ENCODE measurements at regions not wholly inside any gene's neighbourhood (a gene's known extent, or its start where the extent isn't known, plus 50 kb on each side); places are given as distances from the start of the nearest gene placed in this dataset.
"Not testable (repeated sequence)": the region's sequence is repeated elsewhere in the genome, so short reads cannot be mapped to it uniquely, and the experiment has no call there.

GRCh38 chr18:22700920-22701319 is 232.2 kb upstream of the RBBP8 start:
- DNase-seq (ENCODE audit: low spot score), result no peak

- no peak for DNase-seq (ENCODE audit: low spot score)
These were observed 231.8 kb upstream of the RBBP8 start for GRCh38 chr18:22701326-22701725.

GRCh38 chr18:22701795-22702194 is 231.3 kb upstream of the RBBP8 start:
- DNase-seq (ENCODE audit: low spot score), result no peak

GRCh38 chr18:22702806-22703205 is 230.3 kb upstream of the RBBP8 start:
- no peak for DNase-seq (ENCODE audit: low spot score)

- peak; percentile 64 for DNase-seq (ENCODE audit: low spot score)
These were observed 229.1 kb upstream of the RBBP8 start for GRCh38 chr18:22703883-22704585.

- DNase-seq (ENCODE audit: low spot score), result no peak
These were observed 228.6 kb upstream of the RBBP8 start for GRCh38 chr18:22704586-22704918.

- peak; percentile 61 for DNase-seq (ENCODE audit: low spot score)
These were observed 227.8 kb upstream of the RBBP8 start for GRCh38 chr18:22705328-22705727.

- DNase-seq (ENCODE audit: low spot score), result not testable (repeated sequence)
These were observed 227.1 kb upstream of the RBBP8 start for GRCh38 chr18:22706025-22706424.

GRCh38 chr18:22709288-22710060 is 223.7 kb upstream of the RBBP8 start:
- DNase-seq (ENCODE audit: low spot score), result peak; percentile 32

- no peak for DNase-seq (ENCODE audit: low spot score)
These were observed 222.4 kb upstream of the RBBP8 start for GRCh38 chr18:22710673-22711191.

GRCh38 chr18:22711192-22711685 is 221.9 kb upstream of the RBBP8 start:
- DNase-seq (ENCODE audit: low spot score), result peak; percentile 69

GRCh38 chr18:22713511-22713910 is 219.6 kb upstream of the RBBP8 start:
- no peak for DNase-seq (ENCODE audit: low spot score)

- DNase-seq (ENCODE audit: low spot score), result not testable (repeated sequence)
These were observed 215.6 kb upstream of the RBBP8 start for GRCh38 chr18:22717536-22717935.

GRCh38 chr18:22723221-22723620 is 209.9 kb upstream of the RBBP8 start:
- no peak for DNase-seq (ENCODE audit: low spot score)

- no peak for DNase-seq (ENCODE audit: low spot score)
These were observed 209.4 kb upstream of the RBBP8 start for GRCh38 chr18:22723773-22724172.

GRCh38 chr18:22726469-22726868 is 206.7 kb upstream of the RBBP8 start:
- DNase-seq (ENCODE audit: low spot score), result no peak

GRCh38 chr18:22728016-22728415 is 205.1 kb upstream of the RBBP8 start:
- DNase-seq (ENCODE audit: low spot score), result no peak

- no peak for DNase-seq (ENCODE audit: low spot score)
These were observed 204.5 kb upstream of the RBBP8 start for GRCh38 chr18:22728481-22729105.

- DNase-seq (ENCODE audit: low spot score), result no peak
These were observed 201.7 kb upstream of the RBBP8 start for GRCh38 chr18:22731398-22731797.

GRCh38 chr18:22734105-22734661 is 198.9 kb upstream of the RBBP8 start:
- no peak for DNase-seq (ENCODE audit: low spot score)

GRCh38 chr18:22734791-22735627 is 198.1 kb upstream of the RBBP8 start:
- DNase-seq (ENCODE audit: low spot score), result peak; percentile 59

GRCh38 chr18:22737054-22737453 is 196.1 kb upstream of the RBBP8 start:
- DNase-seq (ENCODE audit: low spot score), result no peak

Measured in AG20443 (cell line).